K562 (cell line): ENCODE measurements at regions not wholly inside any gene's neighbourhood (a gene's known extent, or its start where the extent isn't known, plus 50 kb on each side); places are given as distances from the start of the nearest gene placed in this dataset.

ENCODE experiments used
- ATAC-seq: fragments of 200-7000 bp; cut with Tn5 transposase; 3 replicates; pipeline ENCODE4 v1.9.1; 2020; ENCODE audit warnings: moderate library complexity
- BruUV-seq: library from RNA; stranded (reverse); fragments of 400-500 nt; replicated peaks from 2 replicates; lab custom pipeline; 2021; lab: Mats Ljungman, UMichigan
- CTCF ChIA-PET: fragments of 300-600 bp; formaldehyde crosslinking; extraction: SDS; loops from one replicate; lab custom pipeline; 2021; ENCODE audit warnings: low intra/inter-chr PET ratio; lab: Yijun Ruan, JAX
- POLR2A ChIA-PET: fragments of 300-600, 350-650 bp; sonication (Branson Sonifier 250); formaldehyde crosslinking; extraction: SDS; loops from one replicate; lab custom pipeline; 2021; ENCODE audit warnings: antibody characterized with exemption, inconsistent platforms; lab: Yijun Ruan, JAX
- DNase-seq, 4 experiments: peaks; one replicate each; pipeline versions ENCODE4 v3.0.0 to v3.0.0-alpha.2; 2011 to 2018; ENCODE audit warnings: low spot score in 3 of 4, mixed read lengths in 3 of 4; ENCODE audit errors: extremely low read depth in 1 of 4
- FAIRE-seq: peaks from 2 replicates; lab custom pipeline; 2011; peaks lifted over from hg19 to GRCh38; lab: Jason Lieb, UNC
- H2AFZ ChIP-seq: 2 replicates; pipeline ENCODE4 v1.6.0; 2011; ENCODE audit warnings: low read depth, low read length, control low read depth, inconsistent platforms
- H3K27ac ChIP-seq: fragments of 200-600 bp; 3 replicates; pipeline ENCODE4 v1.8.0; 2011; ENCODE audit warnings: low read depth, mild to moderate bottlenecking, control low read depth, inconsistent platforms, low read length, moderate library complexity, mixed read lengths; ENCODE audit errors: extremely low read depth
- H3K27me3 ChIP-seq, 2 experiments: fragments of 300-600 bp in 1 of 2; 2 replicates in 1 of 2; 3 replicates in 1 of 2; pipeline versions ENCODE4 v1.6.0 to v1.8.0; 2011; ENCODE audit warnings: inconsistent platforms in 2 of 2, low read length in 2 of 2, mild to moderate bottlenecking in 1 of 2, mixed read lengths in 1 of 2, moderate library complexity in 1 of 2; ENCODE audit not compliant: control insufficient read depth in 2 of 2, insufficient read depth in 2 of 2
- H3K36me3 ChIP-seq: fragments of 300-600 bp; 3 replicates; pipeline ENCODE4 v1.8.0; 2011; ENCODE audit warnings: mild to moderate bottlenecking, low read length, inconsistent platforms; ENCODE audit not compliant: control insufficient read depth, insufficient read depth
- H3K4me1 ChIP-seq, 2 experiments: fragments of 200-600 bp in 1 of 2; replicated peaks in 1 of 2; 2 replicates in 1 of 2; 3 replicates in 1 of 2; pipeline versions ENCODE4 v1.5.1 to v1.8.0; 2011; ENCODE audit warnings: inconsistent platforms in 2 of 2, low read length in 2 of 2, mild to moderate bottlenecking in 1 of 2, mixed read lengths in 1 of 2, moderate library complexity in 1 of 2; ENCODE audit not compliant: control insufficient read depth in 2 of 2, insufficient read depth in 2 of 2
- H3K4me2 ChIP-seq: 2 replicates; pipeline ENCODE4 v1.6.1; 2011; ENCODE audit warnings: low read length, control low read depth, inconsistent platforms, mixed read lengths; ENCODE audit not compliant: insufficient read depth
- H3K4me3 ChIP-seq: fragments of 200-600 bp; sonication (generic), shearing (Covaris generic); 2 replicates; pipeline ENCODE4 v1.5.1; 2016; ENCODE audit warnings: control low read depth, inconsistent platforms
- H3K79me2 ChIP-seq: fragments of 200-600 bp; 3 replicates; pipeline ENCODE4 v1.8.0; 2011; ENCODE audit warnings: low read length, inconsistent platforms; ENCODE audit not compliant: control insufficient read depth, insufficient read depth
- H3K9ac ChIP-seq, 2 experiments: 2 replicates each; pipeline versions ENCODE4 v1.6.0 to v1.6.1; 2011; ENCODE audit warnings: low read depth in 2 of 2, low read length in 2 of 2, control low read depth in 1 of 2, inconsistent platforms in 1 of 2, mild to moderate bottlenecking in 1 of 2, mixed read lengths in 1 of 2; ENCODE audit not compliant: insufficient read depth in 1 of 2
- H3K9me1 ChIP-seq: one replicate; pipeline ENCODE4 v1.6.0; 2011; ENCODE audit warnings: inconsistent platforms, mild to moderate bottlenecking, low read length, moderate library complexity; ENCODE audit not compliant: control insufficient read depth, insufficient read depth
- H3K9me3 ChIP-seq: replicated peaks from 2 replicates; pipeline ENCODE4 v1.5.1; 2011; ENCODE audit warnings: low read depth, low read length, inconsistent platforms; ENCODE audit not compliant: control insufficient read depth, insufficient read depth
- H4K20me1 ChIP-seq: replicated peaks from 2 replicates; pipeline ENCODE4 v1.6.1; 2011; ENCODE audit warnings: low read length, inconsistent platforms, mixed read lengths; ENCODE audit not compliant: control insufficient read depth, insufficient read depth
- ARHGAP35 ChIP-seq: fragments of 450-650 bp; IDR thresholded peaks from 2 replicates; pipeline ENCODE4 v1.6.1; 2018; ENCODE audit not compliant: partially characterized antibody
- ATF4 ChIP-seq: fragments of 450-650 bp; formaldehyde crosslinking; IDR thresholded peaks from 2 replicates; pipeline ENCODE4 v1.4.0; 2022; ENCODE audit warnings: mild to moderate bottlenecking, moderate library complexity
- BRD4 ChIP-seq: fragments of 200-600 bp; sonication (generic); IDR thresholded peaks from 2 replicates; pipeline ENCODE4 v1.6.1; 2017; ENCODE audit warnings: inconsistent platforms
- CTCF ChIP-seq, 3 experiments: IDR thresholded peaks in 2 of 3; conservative IDR thresholded peaks in 1 of 3; 2 replicates each; pipeline ENCODE4 v1.5.1; 2011 to 2012; ENCODE audit warnings: low read length in 3 of 3, mild to moderate bottlenecking in 3 of 3, control low read depth in 2 of 3, improper control_type of control experiment in 1 of 3, inconsistent platforms in 1 of 3, low read depth in 1 of 3, mixed read lengths in 1 of 3, moderate library complexity in 1 of 3; ENCODE audit not compliant: insufficient read depth in 2 of 3
- DIDO1 ChIP-seq: fragments of 450-650 bp; IDR thresholded peaks from 2 replicates; pipeline ENCODE4 v1.6.1; 2016; ENCODE audit warnings: low read depth, missing biosample characterization, missing genetic modification characterization
- DPF2 ChIP-seq: fragments of 450-650 bp; IDR thresholded peaks from 2 replicates; pipeline ENCODE4 v1.6.1; 2016
- MECOM ChIP-seq: fragments of 250-450 bp; sonication (Bioruptor Pico); IDR thresholded peaks from 2 replicates; pipeline ENCODE4 v1.8.0; 2022; ENCODE audit warnings: inconsistent platforms
- MYNN ChIP-seq, 2 experiments: sonication (generic); formaldehyde crosslinking in 1 of 2; IDR thresholded peaks; 2 replicates each; pipeline versions ENCODE4 v1.5.0 to v1.6.1; 2016 to 2020; ENCODE audit warnings: antibody characterized with exemption in 1 of 2, missing genetic modification reagents in 1 of 2
- POLR2H ChIP-seq: IDR thresholded peaks from 2 replicates; pipeline ENCODE4 v1.6.1; 2016; ENCODE audit warnings: missing genetic modification characterization, low read depth, mild to moderate bottlenecking, control low read depth, missing compliant biosample characterization, moderate library complexity
- PRDM10 ChIP-seq: fragments of 450-650 bp; IDR thresholded peaks from 2 replicates; pipeline ENCODE4 v1.6.1; 2018; ENCODE audit not compliant: partially characterized antibody
- SMARCA4 ChIP-seq: fragments of 450-650 bp; IDR thresholded peaks from 2 replicates; pipeline ENCODE4 v1.6.1; 2016
- TCF3 ChIP-seq: sonication (generic); formaldehyde crosslinking; IDR thresholded peaks from 2 replicates; pipeline ENCODE4 v1.4.0; 2020; ENCODE audit warnings: mild to moderate bottlenecking, missing genetic modification reagents
- THRAP3 ChIP-seq: fragments of 450-650 bp; IDR thresholded peaks from 2 replicates; pipeline ENCODE4 v1.6.1; 2016; ENCODE audit warnings: mild to moderate bottlenecking, inconsistent platforms, borderline replicate concordance
- VEZF1 ChIP-seq: fragments of 200-800 bp; sonication (Bioruptor generic); IDR thresholded peaks from 2 replicates; pipeline ENCODE4 v1.6.1; 2017; ENCODE audit warnings: missing genetic modification characterization, missing compliant biosample characterization
- WGBS: fragments of 100-300 bp; shearing (Covaris generic); methylation state at CpG from one replicate; pipeline ENCODE4 v1.1.6; 2016; ENCODE audit warnings: low coverage, mixed read lengths; ENCODE audit not compliant: insufficient coverage; ENCODE audit errors: missing lambda C conversion rate; 5-methylcytosine and 5-hydroxymethylcytosine counted together
- in situ Hi-C: fragments of 300-500 bp; cut with MboI; formaldehyde crosslinking; loops from 4 replicates; pipeline ENCODE4 v1.15.0; 2018; ENCODE audit warnings: inconsistent platforms, mixed read lengths
- intact Hi-C: fragments of 100-400 bp; cut with micrococcal nuclease; formaldehyde crosslinking; loops from 2 replicates; pipeline ENCODE4 v1.14.2; 2022

GRCh38 chrX:109889289-109890006 is 113.5 kb upstream of the TMEM164 start:
- no peaks in the 10 kb centered on the region for H3K79me2 ChIP-seq
- H3K27ac ChIP-seq: peak overlapping the region; percentile 74
- ATAC-seq: peak; percentile 75
- no peaks in the 10 kb centered on the region for H3K9me1 ChIP-seq
- intact Hi-C loops (loop anchor here (2.0 to 5.0 kb wide), 3 partner anchors 31 to 405 kb away; no protein-coding TSS in a partner anchor), in situ Hi-C loops (loop anchor here (10.0 kb wide), 2 partner anchors 175 to 415 kb away; no protein-coding TSS in a partner anchor)
- peaks cover 7 to 21% of the 10 kb centered on the region in 2 experiments; a peak in 4 of 5 replicates for H3K4me1 ChIP-seq
- POLR2A ChIA-PET: no interaction called here
- H3K4me2 ChIP-seq: peak overlapping the region; percentile 72
- no peaks in the 10 kb centered on the region for H3K36me3 ChIP-seq
- H3K9me3 ChIP-seq: no peaks in the 10 kb centered on the region
- WGBS: 6% methylated on average over 4 of the region's 4 CpGs
- no peaks in the 10 kb centered on the region for H3K27me3 ChIP-seq
- H3K4me3 ChIP-seq: no peak overlapping the region
- peak; percentile 70 for FAIRE-seq
- no peaks in the 10 kb centered on the region for H4K20me1 ChIP-seq
- H3K9ac ChIP-seq: peak overlapping the region; percentile 50 to 65; a peak in 2 of 4 replicates
- no TSS peak for BruUV-seq
- peak in 2 of 4 experiments; percentile 42 to 63 for DNase-seq
- H2AFZ ChIP-seq: peak overlapping the region; percentile 86
- CTCF ChIA-PET: no interaction called here
- TF ChIP-seq MECOM (CRISPR knock-in tag) (peak; percentile 72), DIDO1 (tag) (no peak), MYNN (IDR thresholded peaks at IDR 0.05) (peak; percentile 97), MYNN (CRISPR knock-in tag; IDR thresholded peaks at IDR 0.05) (no peak), ATF4 (CRISPR knock-in tag) (no peak), DPF2 (peak; percentile 55; the same call in 1 of the 2 replicates), PRDM10 (peak; percentile 81), POLR2H (tag) (0 out of 2 replicates have a peak, but pooled peaks have one; percentile 14), ARHGAP35 (no peak), VEZF1 (CRISPR knock-in tag) (peak; percentile 32; the same call in 1 of the 2 replicates), BRD4 (no peak), CTCF (IDR thresholded peaks at IDR 0.05 in 2 of 3, conservative IDR thresholded peaks at IDR 0.05 in 1 of 3; ENCODE audit: insufficient read depth in 2 of 3, low read depth in 1 of 3, low read length in 3 of 3) (peak; percentile 42 to 52 (median 47); a peak in 5 of 6 replicates), TCF3 (CRISPR knock-in tag) (peak; percentile 59), THRAP3 (0 out of 2 replicates have a peak, but pooled peaks have one; percentile 41), SMARCA4 (peak; percentile 55; the same call in 1 of the 2 replicates)
